Right lobe of liver (tissue), 6 donors: ENCODE measurements at regions not wholly inside any gene's neighbourhood (a gene's known extent, or its start where the extent isn't known, plus 50 kb on each side); places are given as distances from the start of the nearest gene placed in this dataset.
A peak's percentile ranks its signal among the peaks of the same experiment; 100 is the strongest.

Experiments used
- ATAC-seq, 4 donors: fragments of 200-7000 bp; cut with Tn5 transposase; one replicate each; pipeline ENCODE4 v1.9.1; 2020; ENCODE audit warnings: mild to moderate bottlenecking in 4 of 4, moderate library complexity in 4 of 4
- DNase-seq, 3 donors: peaks; one replicate each; pipeline ENCODE4 v3.0.0-alpha.2; 2020
- H3K27ac ChIP-seq, 3 donors: fragments of 200-600 bp; one replicate each; pipeline ENCODE4 v1.8.0; 2022
- H3K27me3 ChIP-seq, 2 donors: fragments of 200-600 bp; one replicate each; pipeline ENCODE4 v1.8.0; 2022
- H3K36me3 ChIP-seq, 4 donors: fragments of 200-600 bp; sonication (generic) in 1 of 4; one replicate each; pipeline versions ENCODE4 v1.5.1 to v1.8.0; 2017 to 2022; ENCODE audit warnings: control low read depth in 1 of 4
- H3K4me1 ChIP-seq, 4 donors: fragments of 200-600 bp; sonication (generic) in 1 of 4; one replicate each; pipeline versions ENCODE4 v1.5.1 to v1.8.0; 2017 to 2022; ENCODE audit warnings: control low read depth in 1 of 4
- H3K4me3 ChIP-seq, 3 donors: fragments of 200-600 bp; one replicate each; pipeline ENCODE4 v1.8.0; 2022
- H3K9me3 ChIP-seq, 4 donors: fragments of 200-600 bp; sonication (generic) in 1 of 4; one replicate each; pipeline versions ENCODE4 v1.5.1 to v1.8.0; 2017 to 2022; ENCODE audit warnings: control low read depth in 1 of 4
- POLR2A ChIP-seq: fragments of 450-650 bp; IDR thresholded peaks from one replicate; pipeline ENCODE4 v1.6.1; 2017; ENCODE audit warnings: antibody characterized with exemption, mild to moderate bottlenecking
- WGBS: methylation state at CpG from one replicate; pipeline ENCODE4 v1.1.6; 2018; ENCODE audit warnings: low coverage, low lambda C conversion rate; ENCODE audit not compliant: insufficient coverage; ENCODE audit errors: missing lambda C conversion rate; 5-methylcytosine and 5-hydroxymethylcytosine counted together
- intact Hi-C, 2 donors: fragments of 100-400 bp; cut with DNase I; formaldehyde crosslinking; loops; one replicate each; pipeline versions ENCODE4 v1.11.2 to v1.14.1; 2022
- TF ChIP-seq, protein P1 (sequence below), 4 donors: fragments of 200-600 bp in 3 of 4; fragments of 450-650 bp in 1 of 4; IDR thresholded peaks; one replicate each; pipeline versions ENCODE4 v1.5.1 to v1.8.0; 2016 to 2022; ENCODE audit warnings: antibody characterized with exemption in 4 of 4, mild to moderate bottlenecking in 2 of 4
- donor health status: DM: no; HTN: yes; CAD: no.
- donor health status: DM: no; HTN: no; CAD: no.
- donor health status: DM: no; HTN: no; CAD: no.
- donor health status: DM: no; HTN: yes; CAD: no.
- donor health status: DM: no; HTN: yes; CAD: no.

DNA sequence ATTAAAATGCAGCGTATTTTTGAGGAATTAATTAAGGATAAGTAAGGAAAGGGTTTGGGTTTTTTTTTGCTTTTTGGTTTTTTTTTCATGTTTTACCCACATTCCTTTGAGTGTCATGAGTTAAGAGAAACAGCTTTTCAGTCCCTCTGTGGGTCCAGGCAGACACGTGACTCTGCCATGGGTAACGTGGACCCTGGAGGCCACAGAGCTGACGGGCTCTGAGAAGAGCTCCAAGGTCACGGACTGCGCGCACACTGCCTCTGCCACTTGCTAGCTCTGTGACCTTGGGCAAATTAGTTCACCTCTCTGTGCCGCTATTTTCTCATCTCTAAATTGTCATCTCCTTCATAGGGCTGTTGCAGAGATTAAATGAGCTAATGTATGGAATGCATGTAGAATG is 588.2 kb upstream of the CDH11 start:
- no peaks in the 10 kb centered on the region for H3K36me3 ChIP-seq
- WGBS: 60% methylated on average over 8 of the region's 8 CpGs
- no peaks in the 10 kb centered on the region for H3K27me3 ChIP-seq
- intact Hi-C loops: no loop called here
- H3K27ac ChIP-seq: no peak overlapping the region
- no peak for DNase-seq
- ATAC-seq: no peak
- no peaks in the 10 kb centered on the region for H3K4me1 ChIP-seq
- TF ChIP-seq, protein P1, sequence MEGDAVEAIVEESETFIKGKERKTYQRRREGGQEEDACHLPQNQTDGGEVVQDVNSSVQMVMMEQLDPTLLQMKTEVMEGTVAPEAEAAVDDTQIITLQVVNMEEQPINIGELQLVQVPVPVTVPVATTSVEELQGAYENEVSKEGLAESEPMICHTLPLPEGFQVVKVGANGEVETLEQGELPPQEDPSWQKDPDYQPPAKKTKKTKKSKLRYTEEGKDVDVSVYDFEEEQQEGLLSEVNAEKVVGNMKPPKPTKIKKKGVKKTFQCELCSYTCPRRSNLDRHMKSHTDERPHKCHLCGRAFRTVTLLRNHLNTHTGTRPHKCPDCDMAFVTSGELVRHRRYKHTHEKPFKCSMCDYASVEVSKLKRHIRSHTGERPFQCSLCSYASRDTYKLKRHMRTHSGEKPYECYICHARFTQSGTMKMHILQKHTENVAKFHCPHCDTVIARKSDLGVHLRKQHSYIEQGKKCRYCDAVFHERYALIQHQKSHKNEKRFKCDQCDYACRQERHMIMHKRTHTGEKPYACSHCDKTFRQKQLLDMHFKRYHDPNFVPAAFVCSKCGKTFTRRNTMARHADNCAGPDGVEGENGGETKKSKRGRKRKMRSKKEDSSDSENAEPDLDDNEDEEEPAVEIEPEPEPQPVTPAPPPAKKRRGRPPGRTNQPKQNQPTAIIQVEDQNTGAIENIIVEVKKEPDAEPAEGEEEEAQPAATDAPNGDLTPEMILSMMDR (IDR thresholded peaks at IDR 0.05): no peak
- TF ChIP-seq POLR2A: no peak
- no peaks in the 10 kb centered on the region for H3K9me3 ChIP-seq
- no peak overlapping the region for H3K4me3 ChIP-seq

DNA sequence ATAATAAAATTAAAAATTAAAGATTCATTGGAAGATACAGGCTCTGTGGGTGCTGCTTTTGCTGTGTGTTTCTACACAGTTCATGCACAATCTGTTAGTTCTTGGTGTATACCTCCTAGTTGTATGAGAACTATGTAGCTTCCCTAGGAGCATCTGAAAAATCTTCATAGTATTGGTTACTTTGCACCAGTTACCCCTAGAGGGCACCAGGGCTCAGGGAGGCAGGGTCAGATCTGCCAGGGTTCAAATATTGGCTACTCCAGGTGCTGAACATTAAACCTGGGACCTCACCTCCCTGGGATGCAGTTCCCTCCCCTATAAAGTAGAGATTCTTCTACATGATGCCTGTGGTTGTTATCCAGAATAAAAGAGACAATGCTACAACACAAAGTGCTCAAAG is 583.0 kb upstream of the CDH11 start:
- ATAC-seq (peak in 3 of 4 donors; percentile 33 to 40 (median 40)), DNase-seq (no peak)
- Histone ChIP-seq H3K4me3 (no peak overlapping the region), H3K9me3 (no peaks in the 10 kb centered on the region), H3K27ac (no peak overlapping the region), H3K27me3 (no peaks in the 10 kb centered on the region), H3K4me1 (no peaks in the 10 kb centered on the region), H3K36me3 (no peaks in the 10 kb centered on the region)
- intact Hi-C loops: no loop called here
- TF ChIP-seq POLR2A: no peak
- TF ChIP-seq, protein P1 (IDR thresholded peaks at IDR 0.05): peak; percentile 22 to 49 (median 34)

DNA sequence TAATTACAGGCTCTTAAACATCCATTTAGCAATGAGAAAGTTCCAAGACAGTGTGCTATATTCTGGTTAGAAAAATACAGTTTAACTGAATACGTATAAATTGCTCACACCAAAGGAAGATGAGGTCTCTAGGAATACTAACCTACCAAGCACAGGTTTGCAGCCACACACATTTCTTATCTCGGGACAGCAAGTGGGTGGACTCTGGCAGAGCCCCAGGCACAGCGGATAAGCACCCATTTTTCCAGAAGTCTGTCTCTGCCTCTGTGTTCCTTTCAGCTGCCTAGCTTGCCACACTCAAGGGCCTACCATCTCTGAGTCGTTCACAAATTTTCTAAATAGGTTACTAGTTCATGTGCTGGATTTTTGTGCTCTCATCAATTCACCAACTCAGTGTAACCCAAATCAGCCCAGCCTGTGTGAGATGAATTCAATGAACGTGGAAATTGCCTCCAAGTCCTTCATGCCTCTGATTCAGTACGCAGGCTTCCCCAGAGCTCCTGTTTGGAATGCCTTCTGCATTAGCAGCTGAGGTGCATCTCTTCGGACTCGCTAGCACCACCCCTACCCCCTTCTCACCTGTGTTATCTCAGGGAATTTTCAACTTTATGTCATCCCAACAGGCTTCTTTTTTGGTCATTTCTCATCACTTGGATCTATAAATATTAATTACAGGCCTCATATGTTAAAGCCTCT is 581.0 kb upstream of the CDH11 start:
- 47% methylated on average over 7 of the region's 8 CpGs for WGBS
- Histone ChIP-seq H3K4me3 (no peak overlapping the region), H3K27me3 (no peaks in the 10 kb centered on the region), H3K27ac (no peak overlapping the region), H3K9me3 (no peaks in the 10 kb centered on the region), H3K4me1 (no peaks in the 10 kb centered on the region), H3K36me3 (no peaks in the 10 kb centered on the region)
- no peak for TF ChIP-seq POLR2A
- TF ChIP-seq, protein P1 (IDR thresholded peaks at IDR 0.05): no peak
- intact Hi-C loops: no loop called here
- ATAC-seq (no peak), DNase-seq (no peak)

GRCh38 chr16:65700596-65700995 is 578.7 kb upstream of the CDH11 start:
- no peaks in the 10 kb centered on the region for H3K36me3 ChIP-seq
- no peak for ATAC-seq
- no peaks in the 10 kb centered on the region for H3K27me3 ChIP-seq
- H3K9me3 ChIP-seq: no peaks in the 10 kb centered on the region
- 33% methylated on average over 1 of the region's 2 CpGs for WGBS
- DNase-seq: no peak
- H3K4me1 ChIP-seq: no peaks in the 10 kb centered on the region
- H3K27ac ChIP-seq: no peak overlapping the region
- intact Hi-C loops: no loop called here
- H3K4me3 ChIP-seq: no peak overlapping the region
- TF ChIP-seq, protein P1 (IDR thresholded peaks at IDR 0.05): no peak
- TF ChIP-seq POLR2A: no peak
